ENCODE measurements at regions not wholly inside any gene's neighbourhood (a gene's known extent, or its start where the extent isn't known, plus 50 kb on each side); places are given as distances from the start of the nearest gene placed in this dataset.

GRCh38 chr4:30172416-30172815 is 547.8 kb upstream of the PCDH7 start:
- intact Hi-C loops (cut with DNase I), result no loop called here
- no peak for DNase-seq
- Histone ChIP-seq H3K4me3 (no peak overlapping the region), H3K4me1 (no peaks in the 10 kb centered on the region), H3K27ac (no peak overlapping the region), H3K9me3 (no peaks in the 10 kb centered on the region), H3K27me3 (no peaks in the 10 kb centered on the region), H3K36me3 (no peaks in the 10 kb centered on the region)
- TF ChIP-seq CTCF (IDR thresholded peaks at IDR 0.05), result no peak
- TF ChIP-seq EP300 (IDR thresholded peaks at IDR 0.05), result no peak
- TF ChIP-seq POLR2A (IDR thresholded peaks at IDR 0.05), result no peak
- no peak for TF ChIP-seq POLR2AphosphoS5 (IDR thresholded peaks at IDR 0.05)

DNA sequence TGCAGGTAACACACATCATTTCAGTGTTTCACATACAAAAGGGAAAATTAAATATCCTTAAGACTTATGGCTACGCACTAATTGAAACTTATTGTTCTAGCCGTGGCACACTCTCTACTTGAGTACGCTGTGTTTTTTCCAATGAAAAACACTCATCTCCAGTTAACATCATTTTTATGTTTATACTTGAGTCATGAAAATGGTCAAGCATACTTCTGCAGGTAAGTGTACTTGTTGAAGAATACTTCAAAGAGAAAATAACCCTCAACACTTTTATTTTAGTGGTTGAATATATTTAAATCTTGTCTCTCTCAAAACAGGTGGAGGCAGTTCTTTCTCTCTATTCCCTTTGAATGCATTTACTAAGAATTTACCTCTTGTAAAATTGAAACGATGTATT is 538.7 kb upstream of the PCDH7 start:
- DNase-seq, result no peak
- Histone ChIP-seq H3K9me3 (no peaks in the 10 kb centered on the region), H3K4me1 (no peaks in the 10 kb centered on the region), H3K27ac (no peak overlapping the region), H3K4me3 (no peak overlapping the region), H3K27me3 (no peaks in the 10 kb centered on the region), H3K36me3 (no peaks in the 10 kb centered on the region)
- TF ChIP-seq EP300 (IDR thresholded peaks at IDR 0.05) (no peak), POLR2AphosphoS5 (IDR thresholded peaks at IDR 0.05) (no peak), POLR2A (IDR thresholded peaks at IDR 0.05) (no peak), CTCF (IDR thresholded peaks at IDR 0.05) (no peak)
- intact Hi-C loops (cut with DNase I), result no loop called here
- WGBS, 2 donors, result 87 to 89% methylated on average over 4 of the region's 4 CpGs

DNA sequence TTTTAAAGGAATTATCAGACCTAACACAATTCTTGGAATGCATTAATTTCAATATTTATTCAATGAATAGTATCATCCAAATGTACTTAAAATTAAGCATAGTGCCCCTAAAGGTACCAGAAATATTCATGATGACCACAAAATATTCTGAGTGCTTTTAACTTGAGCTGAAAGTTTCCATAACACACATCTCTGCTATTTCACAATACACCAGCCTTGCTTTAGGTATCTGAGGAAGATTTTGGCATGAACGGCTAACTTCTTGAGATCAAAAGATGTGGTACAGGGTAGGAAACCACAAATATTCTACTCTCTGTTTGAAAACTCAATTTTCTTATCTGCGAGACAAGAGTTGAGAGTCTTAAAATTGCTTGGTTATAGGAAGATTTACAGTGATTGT is 538.3 kb upstream of the PCDH7 start:
- no peak for DNase-seq

DNA sequence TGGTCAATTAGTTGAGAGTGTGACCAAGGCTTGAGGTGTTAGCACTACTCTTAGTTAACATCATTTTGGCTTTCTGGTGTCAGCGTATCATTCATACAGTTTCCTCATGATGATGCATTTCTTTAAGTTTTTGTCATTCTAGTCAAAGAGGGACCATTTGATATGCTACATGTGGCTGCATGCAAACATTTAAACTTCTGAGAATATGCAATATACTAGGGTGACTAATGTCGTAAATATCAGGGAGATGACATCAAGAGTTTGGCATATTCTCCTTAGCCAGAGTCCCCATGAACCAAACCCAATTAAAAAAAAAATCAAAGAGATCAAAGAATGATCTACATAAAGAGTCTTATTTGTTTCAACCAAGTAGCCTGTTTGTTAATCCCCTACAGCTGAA is 537.4 kb upstream of the PCDH7 start:
- no peak overlapping the region for H3K4me3 ChIP-seq
- no peaks in the 10 kb centered on the region for H3K4me1 ChIP-seq
- H3K27ac ChIP-seq, result no peak overlapping the region
- no peaks in the 10 kb centered on the region for H3K36me3 ChIP-seq
- H3K9me3 ChIP-seq, result no peaks in the 10 kb centered on the region
- no peaks in the 10 kb centered on the region for H3K27me3 ChIP-seq
- WGBS, 2 donors, result 92% methylated on average over 2 of the region's 2 CpGs
- TF ChIP-seq POLR2A (IDR thresholded peaks at IDR 0.05), result no peak
- no peak for TF ChIP-seq POLR2AphosphoS5 (IDR thresholded peaks at IDR 0.05)
- no peak for TF ChIP-seq EP300 (IDR thresholded peaks at IDR 0.05)
- no peak for TF ChIP-seq CTCF (IDR thresholded peaks at IDR 0.05)
- DNase-seq, result no peak
- intact Hi-C loops (cut with DNase I), result no loop called here

More for the DNA sequence above, 538.3 kb upstream of the PCDH7 start:
- no peaks in the 10 kb centered on the region for H3K9me3 ChIP-seq
- 76 to 81% methylated on average over 2 of the region's 2 CpGs for WGBS, 2 donors
- H3K4me3 ChIP-seq, result no peak overlapping the region
- intact Hi-C loops (cut with DNase I), result no loop called here
- no peaks in the 10 kb centered on the region for H3K36me3 ChIP-seq
- no peak overlapping the region for H3K27ac ChIP-seq
- no peaks in the 10 kb centered on the region for H3K4me1 ChIP-seq
- no peak for TF ChIP-seq POLR2A (IDR thresholded peaks at IDR 0.05)
- TF ChIP-seq CTCF (IDR thresholded peaks at IDR 0.05), result no peak
- no peak for TF ChIP-seq EP300 (IDR thresholded peaks at IDR 0.05)
- TF ChIP-seq POLR2AphosphoS5 (IDR thresholded peaks at IDR 0.05), result no peak
- no peaks in the 10 kb centered on the region for H3K27me3 ChIP-seq

GRCh38 chr4:30191902-30192301 is 528.3 kb upstream of the PCDH7 start:
- no peaks in the 10 kb centered on the region for H3K9me3 ChIP-seq
- no peaks in the 10 kb centered on the region for H3K36me3 ChIP-seq
- intact Hi-C loops (cut with DNase I), result no loop called here
- H3K4me1 ChIP-seq, result no peaks in the 10 kb centered on the region
- no peak overlapping the region for H3K27ac ChIP-seq
- no peak for DNase-seq
- no peaks in the 10 kb centered on the region for H3K27me3 ChIP-seq
- H3K4me3 ChIP-seq, result no peak overlapping the region
- TF ChIP-seq POLR2A (IDR thresholded peaks at IDR 0.05) (no peak), EP300 (IDR thresholded peaks at IDR 0.05) (no peak), CTCF (IDR thresholded peaks at IDR 0.05) (no peak), POLR2AphosphoS5 (IDR thresholded peaks at IDR 0.05) (no peak)
